ENCODE measurements at regions not wholly inside any gene's neighbourhood (a gene's known extent, or its start where the extent isn't known, plus 50 kb on each side); places are given as distances from the start of the nearest gene placed in this dataset.

DNA sequence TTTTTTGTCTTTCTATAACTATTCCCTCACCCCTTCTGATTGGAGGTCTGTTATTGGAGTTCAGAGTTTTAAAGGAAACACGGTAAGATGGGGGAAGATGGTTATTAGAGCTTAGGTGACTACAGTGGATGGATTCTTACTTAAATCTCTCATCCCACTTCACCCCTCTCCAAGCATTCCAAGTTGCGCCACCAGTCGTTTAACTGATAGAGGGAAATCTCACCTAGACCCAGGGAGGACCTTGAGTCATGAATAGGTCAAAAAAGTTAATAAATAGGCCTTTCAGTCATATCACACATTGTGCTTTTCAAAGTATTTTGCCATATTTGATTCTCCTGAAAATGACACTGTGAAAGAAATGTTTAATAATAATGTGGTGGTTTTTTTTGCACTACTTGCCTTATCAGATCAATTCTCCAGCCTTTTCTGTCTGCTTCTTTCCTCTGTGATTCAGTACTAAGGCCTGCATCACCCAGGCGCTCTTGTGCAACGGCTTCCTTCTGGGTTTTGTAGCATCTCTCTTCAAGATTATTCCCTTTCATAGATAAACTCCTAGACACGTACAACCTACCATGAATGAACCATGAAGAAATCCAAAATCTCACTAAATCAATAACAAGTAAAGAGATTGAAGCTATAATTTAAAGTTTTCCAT lies 100.4 kb upstream of the TGFBR2 start:
- 76% methylated on average over 6 of the region's 6 CpGs for WGBS (ENCODE audit: low lambda C conversion rate, missing lambda C conversion rate)
- no peaks in the 10 kb centered on the region for H3K36me3 ChIP-seq (replicated peaks; ENCODE audit: insufficient read depth, low read depth)
- H3K4me3 ChIP-seq: no peak overlapping the region
- no peaks in the 10 kb centered on the region for H3K9me2 ChIP-seq (replicated peaks; ENCODE audit: insufficient read depth)
- no peak for DNase-seq (ENCODE audit: low spot score)
- no peak overlapping the region for H3K4me2 ChIP-seq
- H3K79me2 ChIP-seq: no peaks in the 10 kb centered on the region
- no peaks in the 10 kb centered on the region for H3K4me1 ChIP-seq (ENCODE audit: insufficient read depth)
- H3K27ac ChIP-seq: no peak overlapping the region
- H2AFZ ChIP-seq: no peak overlapping the region
- H4K20me1 ChIP-seq (ENCODE audit: insufficient read depth, poor library complexity, severe bottlenecking): no peaks in the 10 kb centered on the region
- no peaks in the 10 kb centered on the region for H3K9me3 ChIP-seq (ENCODE audit: low read depth)
- no peak for TF ChIP-seq EZH2 (IDR thresholded peaks at IDR 0.05; ENCODE audit: borderline replicate concordance)
- TF ChIP-seq EZH2phosphoT487 (IDR thresholded peaks at IDR 0.05; ENCODE audit: low read depth, severe bottlenecking, unreplicated experiment): no peak
- TF ChIP-seq, protein P1, sequence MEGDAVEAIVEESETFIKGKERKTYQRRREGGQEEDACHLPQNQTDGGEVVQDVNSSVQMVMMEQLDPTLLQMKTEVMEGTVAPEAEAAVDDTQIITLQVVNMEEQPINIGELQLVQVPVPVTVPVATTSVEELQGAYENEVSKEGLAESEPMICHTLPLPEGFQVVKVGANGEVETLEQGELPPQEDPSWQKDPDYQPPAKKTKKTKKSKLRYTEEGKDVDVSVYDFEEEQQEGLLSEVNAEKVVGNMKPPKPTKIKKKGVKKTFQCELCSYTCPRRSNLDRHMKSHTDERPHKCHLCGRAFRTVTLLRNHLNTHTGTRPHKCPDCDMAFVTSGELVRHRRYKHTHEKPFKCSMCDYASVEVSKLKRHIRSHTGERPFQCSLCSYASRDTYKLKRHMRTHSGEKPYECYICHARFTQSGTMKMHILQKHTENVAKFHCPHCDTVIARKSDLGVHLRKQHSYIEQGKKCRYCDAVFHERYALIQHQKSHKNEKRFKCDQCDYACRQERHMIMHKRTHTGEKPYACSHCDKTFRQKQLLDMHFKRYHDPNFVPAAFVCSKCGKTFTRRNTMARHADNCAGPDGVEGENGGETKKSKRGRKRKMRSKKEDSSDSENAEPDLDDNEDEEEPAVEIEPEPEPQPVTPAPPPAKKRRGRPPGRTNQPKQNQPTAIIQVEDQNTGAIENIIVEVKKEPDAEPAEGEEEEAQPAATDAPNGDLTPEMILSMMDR (IDR thresholded peaks at IDR 0.05; ENCODE audit: poor library complexity): no peak
- H3K27me3 ChIP-seq: no peaks in the 10 kb centered on the region

GRCh38 chr3:30508339-30508738 lies 98.1 kb upstream of the TGFBR2 start:
- no peak overlapping the region for H3K4me3 ChIP-seq
- no peaks in the 10 kb centered on the region for H3K27me3 ChIP-seq
- no peaks in the 10 kb centered on the region for H3K4me1 ChIP-seq (ENCODE audit: insufficient read depth)
- H3K9me3 ChIP-seq (ENCODE audit: low read depth): no peaks in the 10 kb centered on the region
- no peak overlapping the region for H2AFZ ChIP-seq
- H3K36me3 ChIP-seq (replicated peaks; ENCODE audit: insufficient read depth, low read depth): no peaks in the 10 kb centered on the region
- H3K79me2 ChIP-seq: no peaks in the 10 kb centered on the region
- TF ChIP-seq, protein P1 (IDR thresholded peaks at IDR 0.05; ENCODE audit: poor library complexity): no peak
- TF ChIP-seq EZH2phosphoT487 (IDR thresholded peaks at IDR 0.05; ENCODE audit: low read depth, severe bottlenecking, unreplicated experiment) (no peak), EZH2 (IDR thresholded peaks at IDR 0.05; ENCODE audit: borderline replicate concordance) (no peak)
- 91% methylated on average over 3 of the region's 3 CpGs for WGBS (ENCODE audit: low lambda C conversion rate, missing lambda C conversion rate)
- no peaks in the 10 kb centered on the region for H4K20me1 ChIP-seq (ENCODE audit: insufficient read depth, poor library complexity, severe bottlenecking)
- DNase-seq (ENCODE audit: low spot score): no peak
- no peaks in the 10 kb centered on the region for H3K9me2 ChIP-seq (replicated peaks; ENCODE audit: insufficient read depth)
- no peak overlapping the region for H3K27ac ChIP-seq
- no peak overlapping the region for H3K4me2 ChIP-seq

- H4K20me1 ChIP-seq (ENCODE audit: insufficient read depth, poor library complexity, severe bottlenecking): no peaks in the 10 kb centered on the region
- H3K9me2 ChIP-seq (replicated peaks; ENCODE audit: insufficient read depth): no peaks in the 10 kb centered on the region
- DNase-seq (ENCODE audit: low spot score): no peak
- H3K27me3 ChIP-seq: no peaks in the 10 kb centered on the region
- no peaks in the 10 kb centered on the region for H3K4me1 ChIP-seq (ENCODE audit: insufficient read depth)
- no peaks in the 10 kb centered on the region for H3K9me3 ChIP-seq (ENCODE audit: low read depth)
- no peak overlapping the region for H3K27ac ChIP-seq
- no peak overlapping the region for H3K4me3 ChIP-seq
- H2AFZ ChIP-seq: no peak overlapping the region
- H3K79me2 ChIP-seq: no peaks in the 10 kb centered on the region
- no peaks in the 10 kb centered on the region for H3K36me3 ChIP-seq (replicated peaks; ENCODE audit: insufficient read depth, low read depth)
- no peak overlapping the region for H3K4me2 ChIP-seq
- TF ChIP-seq EZH2 (IDR thresholded peaks at IDR 0.05; ENCODE audit: borderline replicate concordance) (no peak), EZH2phosphoT487 (IDR thresholded peaks at IDR 0.05; ENCODE audit: low read depth, severe bottlenecking, unreplicated experiment) (no peak)
- TF ChIP-seq, protein P1 (IDR thresholded peaks at IDR 0.05; ENCODE audit: poor library complexity): no peak
- WGBS (ENCODE audit: low lambda C conversion rate, missing lambda C conversion rate): 95% methylated on average over 3 of the region's 3 CpGs
These were observed 95.8 kb upstream of the TGFBR2 start for GRCh38 chr3:30510596-30510995.

Data from hepatocyte (in vitro differentiated cells).